Activated CD4-positive, alpha-beta T cell treated with anti-CD3 and anti-CD28 coated beads, Interleukin-2, amount 50 U/mL, for 4 hours (primary cell): ENCODE measurements at regions not wholly inside any gene's neighbourhood (a gene's known extent, or its start where the extent isn't known, plus 50 kb on each side); places are given as distances from the start of the nearest gene placed in this dataset.
"Not testable (repeated sequence)": the region's sequence is repeated elsewhere in the genome, so short reads cannot be mapped to it uniquely, and the experiment has no call there.

Source experiments
- DNase-seq, 2 experiments: peaks; one replicate each; pipeline ENCODE4 v3.0.0-alpha.2; 2020

DNA sequence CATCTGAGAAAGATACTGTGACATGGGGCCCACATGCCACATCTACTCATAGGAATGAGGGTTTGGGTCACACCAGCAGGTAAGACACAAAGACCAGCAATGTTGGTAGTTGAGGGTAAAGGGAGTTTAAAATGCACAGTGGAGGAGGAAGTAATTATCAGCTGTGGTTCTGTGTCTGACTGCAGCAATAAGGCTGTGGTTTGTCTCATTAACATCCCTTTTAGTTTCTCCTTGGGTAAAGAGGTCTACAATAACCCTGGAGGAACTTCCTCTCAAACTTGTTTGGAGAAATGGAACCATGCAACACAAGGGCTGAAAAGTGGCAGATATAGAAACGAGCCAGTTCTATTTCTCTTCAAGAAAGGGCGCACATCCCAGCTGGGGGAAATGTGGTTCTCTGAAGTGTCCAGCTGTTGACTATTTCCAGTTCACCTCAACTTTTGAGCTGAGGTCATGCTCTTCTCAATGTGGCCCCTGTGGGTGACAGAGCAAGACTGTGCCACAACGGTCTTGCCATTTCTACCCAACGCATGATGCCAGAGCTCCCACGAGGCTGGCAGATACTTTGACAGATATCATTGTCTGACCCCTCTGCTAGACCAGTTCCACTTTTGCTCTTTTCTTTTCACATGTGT lies 234.3 kb downstream of the SQOR start:
- no peak for DNase-seq

DNA sequence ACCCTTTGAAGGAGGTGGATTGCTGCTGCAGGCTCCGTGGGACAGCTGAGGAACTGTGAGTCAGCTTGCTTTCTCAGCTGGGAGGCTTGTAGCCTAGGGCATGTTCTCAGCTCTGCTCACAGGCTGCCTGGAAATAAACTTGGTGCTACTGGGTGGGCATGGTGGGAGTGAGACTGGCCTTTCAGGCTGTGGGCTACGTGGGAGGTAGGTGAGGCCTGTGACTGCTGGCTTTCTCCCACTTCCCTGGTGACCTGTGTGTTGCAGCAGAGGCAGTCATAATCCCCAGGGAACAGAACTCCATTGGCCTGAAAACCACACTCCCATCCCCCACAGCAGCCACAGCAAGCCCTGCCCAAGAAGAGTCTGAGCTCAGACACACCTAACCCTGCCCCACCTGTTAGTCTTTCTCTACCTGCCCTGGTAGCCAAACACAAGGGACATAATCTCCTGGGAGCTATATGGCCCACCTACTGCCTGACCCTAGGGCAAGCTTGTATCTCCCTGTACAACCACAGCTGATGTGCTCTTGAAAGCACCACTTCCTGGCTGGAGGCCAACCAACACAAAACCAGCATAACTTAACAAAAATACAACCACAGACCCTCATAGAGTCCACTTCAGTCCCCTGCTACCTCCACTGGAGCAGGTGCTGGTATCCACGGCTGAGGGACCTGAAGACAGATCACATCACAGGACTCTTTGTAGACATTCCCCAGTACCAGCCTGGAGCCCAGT lies 236.5 kb downstream of the SQOR start:
- no peak for DNase-seq

DNA sequence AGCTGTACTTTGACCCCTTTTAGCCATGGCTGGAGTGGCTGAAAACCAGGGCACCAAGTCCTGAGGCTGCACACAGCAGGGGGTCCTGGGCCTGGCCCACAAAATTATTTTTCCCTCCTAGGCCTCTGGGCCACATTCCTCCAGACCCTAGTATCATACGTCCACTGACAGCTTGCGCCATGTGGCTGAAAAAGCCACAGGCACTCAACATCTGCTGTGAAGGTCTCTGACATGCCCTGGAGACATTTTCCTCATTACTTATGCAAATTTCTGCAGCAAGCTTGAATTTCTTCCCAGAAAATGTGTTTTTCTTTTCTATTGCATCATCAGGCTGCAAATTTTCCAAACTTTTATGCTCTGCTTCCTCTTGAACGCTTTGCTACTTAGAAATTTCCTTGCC lies 239.0 kb downstream of the SQOR start:
- DNase-seq: no peak

DNA sequence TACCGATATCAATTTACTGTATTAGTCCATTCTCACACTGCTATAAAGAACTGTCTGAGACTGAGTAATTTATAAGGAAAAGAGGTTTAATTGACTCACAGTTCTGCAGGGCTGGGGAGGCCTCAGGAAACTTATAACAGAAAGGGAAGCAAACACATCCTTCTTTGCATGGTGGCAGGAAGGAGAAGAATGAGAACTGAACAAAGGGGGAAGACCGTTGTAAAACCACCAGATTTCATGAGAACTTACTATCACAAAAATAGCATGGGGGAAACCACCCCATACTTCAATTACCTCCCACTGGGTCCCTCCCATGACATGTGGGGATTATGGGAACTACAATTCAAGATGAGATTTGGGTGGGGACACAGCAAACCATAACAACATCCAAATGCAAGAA lies 239.7 kb downstream of the SQOR start:
- DNase-seq: not testable (repeated sequence)

DNA sequence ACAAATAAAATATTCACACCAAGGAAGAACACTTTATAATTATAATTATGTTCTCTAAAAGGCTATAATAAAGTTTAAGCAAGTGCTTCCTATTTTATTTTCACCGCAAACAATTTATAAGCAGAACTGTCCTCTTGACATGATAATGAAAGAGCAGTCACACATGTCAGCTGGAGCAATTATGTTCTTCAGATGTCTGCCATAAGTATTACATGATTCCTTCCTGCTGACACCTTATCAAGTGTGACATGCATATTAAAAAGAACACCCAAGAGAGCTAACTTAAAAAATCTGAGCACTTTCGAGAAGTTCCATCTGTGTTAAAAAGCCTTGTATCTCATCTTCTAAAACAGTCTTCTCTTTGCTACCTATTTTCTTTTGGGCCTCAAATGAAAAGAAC lies 249.5 kb downstream of the SQOR start:
- DNase-seq: no peak

DNA sequence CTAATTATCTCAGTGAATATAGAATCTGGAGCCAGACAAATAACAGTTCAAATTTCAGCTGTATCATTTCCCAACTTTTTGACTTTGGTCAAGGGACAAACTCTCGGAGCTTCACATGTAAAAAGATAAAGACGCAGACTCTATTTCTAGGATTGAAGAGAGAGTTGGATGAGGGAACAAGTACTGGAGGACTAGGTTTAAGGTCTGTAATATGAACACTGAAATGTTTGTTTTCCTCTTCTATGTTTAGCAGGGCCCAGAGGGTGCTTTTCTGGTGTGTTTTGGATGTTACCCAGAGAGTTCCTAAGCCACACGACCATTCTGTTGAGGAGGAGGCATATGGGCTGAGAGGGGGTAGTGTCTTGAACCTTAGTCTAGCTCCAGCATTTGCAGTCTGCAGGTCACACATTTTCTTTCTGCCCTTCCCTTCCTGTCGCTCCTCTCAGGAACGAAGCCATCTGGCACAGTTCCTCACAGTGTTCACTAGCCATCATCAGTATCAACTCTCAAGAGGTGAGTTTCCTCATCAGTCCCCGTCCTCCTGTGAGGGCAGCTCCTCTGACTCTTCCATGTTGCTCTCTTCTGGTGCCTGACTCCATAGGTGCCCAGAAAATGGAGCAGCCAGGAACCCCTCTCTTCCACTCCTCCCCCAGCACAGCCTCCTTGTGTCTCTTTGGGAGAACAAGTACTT lies 250.1 kb downstream of the SQOR start:
- no peak for DNase-seq

DNA sequence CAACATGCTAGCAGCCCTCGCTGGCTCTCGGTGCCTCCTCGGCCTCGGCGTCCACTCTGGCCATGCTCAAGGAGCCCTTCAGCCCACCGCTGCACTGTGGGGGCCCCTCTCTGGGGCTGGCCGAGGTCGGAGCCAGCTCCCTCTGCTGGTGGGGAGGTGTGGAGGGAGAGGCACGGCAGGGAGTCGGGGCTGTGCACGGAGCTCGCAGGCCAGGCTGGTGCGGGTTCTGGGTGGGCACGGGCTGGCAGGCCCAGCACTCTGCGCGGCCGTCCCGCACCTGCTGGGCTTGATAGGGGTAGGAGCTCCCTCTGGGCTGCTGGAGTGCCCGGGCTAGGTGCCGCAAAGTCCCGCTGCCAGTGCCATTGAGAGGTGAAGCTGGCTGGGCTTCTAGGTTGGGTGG lies 251.0 kb downstream of the SQOR start:
- DNase-seq: no peak

DNA sequence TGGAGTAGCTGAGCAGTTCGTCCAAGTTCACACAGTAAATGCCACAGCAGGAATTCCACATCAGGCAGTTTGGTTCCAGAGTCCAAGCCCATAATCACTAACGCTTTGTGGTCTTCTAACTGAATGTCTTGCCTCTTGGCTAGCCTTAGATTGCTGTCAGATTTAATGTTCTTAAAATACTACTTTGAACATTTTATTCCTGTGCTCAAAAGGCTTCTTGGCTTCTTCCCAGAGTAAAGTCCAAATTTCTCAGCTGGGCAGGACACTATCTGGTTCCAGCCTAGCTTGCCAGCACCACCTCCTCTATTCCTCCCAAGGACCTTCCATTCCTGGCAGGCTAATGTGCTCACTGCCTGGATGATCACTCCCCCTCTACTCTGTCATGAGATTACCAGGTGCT lies 256.9 kb downstream of the SQOR start:
- no peak for DNase-seq

DNA sequence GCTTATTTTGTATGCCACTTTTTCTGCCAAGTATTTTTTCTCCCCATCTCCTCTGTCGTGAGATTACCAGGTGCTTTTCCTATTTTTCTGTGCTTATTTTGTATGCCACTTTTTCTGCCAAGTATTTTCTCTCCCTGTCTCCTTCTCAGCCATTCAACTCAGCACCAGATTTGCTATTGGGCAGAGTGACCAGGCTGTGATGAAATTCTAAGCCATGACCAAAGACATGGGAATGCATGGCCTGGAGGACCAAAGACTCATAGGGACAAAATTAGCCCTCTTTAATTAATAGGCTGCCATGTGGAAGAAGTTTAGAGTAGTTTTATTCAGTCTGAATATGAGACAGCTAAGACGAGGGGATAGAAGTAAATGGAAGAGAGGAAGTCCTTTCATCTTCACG lies 257.4 kb downstream of the SQOR start:
- DNase-seq: no peak

DNA sequence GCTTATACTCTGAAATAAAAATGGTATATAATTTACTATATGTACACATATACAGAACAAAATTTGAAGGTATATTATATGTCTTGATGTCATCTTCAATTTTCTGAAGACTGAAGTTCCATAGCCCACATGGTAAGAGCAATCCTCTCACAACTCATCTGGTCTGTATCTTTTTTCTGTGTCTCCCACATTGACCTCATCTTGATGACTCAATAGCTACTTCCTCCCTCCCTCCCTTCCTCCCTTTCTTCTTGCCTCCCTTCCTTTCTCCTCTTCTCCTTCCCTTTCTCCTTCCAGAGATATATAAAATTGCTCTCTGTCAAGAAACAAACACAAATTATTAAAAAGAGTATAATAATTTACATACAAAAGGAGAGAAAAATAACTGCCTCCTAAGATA lies 268.5 kb downstream of the SQOR start:
- DNase-seq: no peak

DNA sequence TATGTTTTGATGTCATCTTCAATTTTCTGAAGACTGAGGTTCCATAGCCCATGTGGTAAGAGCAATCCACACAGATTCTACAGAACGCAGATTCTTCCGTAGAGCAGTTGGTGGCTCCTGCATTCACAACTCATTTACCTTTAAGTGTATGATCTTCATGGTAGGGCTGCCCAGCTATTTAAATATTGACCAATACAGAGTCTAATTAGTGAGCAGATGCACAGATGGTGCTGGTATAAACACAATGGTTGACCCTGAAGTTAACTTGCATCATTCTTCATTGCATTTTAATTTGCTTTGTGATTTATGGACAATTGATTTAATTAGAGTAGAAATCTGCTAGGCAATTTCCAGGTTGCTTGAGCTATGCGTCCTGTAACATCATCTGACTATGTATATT lies 269.2 kb downstream of the SQOR start:
- no peak for DNase-seq

DNA sequence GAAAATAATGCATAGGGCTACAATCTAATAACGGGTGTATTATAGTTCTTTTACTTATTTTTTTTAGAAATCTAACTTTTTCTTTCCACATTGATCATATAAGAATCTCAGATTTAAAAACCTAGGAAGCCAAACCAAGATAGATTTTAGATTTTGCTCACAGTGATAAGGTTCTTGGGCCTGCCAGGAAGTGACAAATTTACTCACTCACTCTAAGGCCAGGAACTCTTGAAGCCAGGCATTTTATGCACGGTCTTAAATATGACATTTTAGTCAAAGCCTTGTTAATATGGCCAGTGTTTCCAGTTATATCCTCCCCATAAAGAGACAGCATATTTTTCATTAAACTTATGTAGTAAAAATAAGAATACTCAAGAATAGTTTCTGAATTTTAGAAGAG lies 271.4 kb downstream of the SQOR start:
- no peak for DNase-seq

DNA sequence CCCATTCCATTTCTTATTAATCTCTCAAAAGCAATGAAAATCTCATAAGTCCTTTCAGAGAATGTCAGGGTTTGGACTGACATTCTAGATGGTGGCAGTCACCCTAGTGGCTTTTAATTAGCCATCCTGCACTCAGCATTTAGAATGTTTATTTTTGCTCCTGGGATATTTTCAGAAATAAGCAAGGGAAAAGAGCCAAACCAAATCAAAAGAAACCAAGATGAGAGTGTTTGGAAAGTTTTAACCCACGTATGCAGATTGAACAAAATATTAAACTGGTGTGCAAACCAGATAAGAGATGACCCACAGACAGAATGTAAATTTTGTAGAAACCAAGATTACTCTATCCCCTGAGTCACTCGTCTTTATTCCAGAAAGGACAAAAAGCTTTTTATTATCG lies 275.8 kb downstream of the SQOR start:
- no peak for DNase-seq

DNA sequence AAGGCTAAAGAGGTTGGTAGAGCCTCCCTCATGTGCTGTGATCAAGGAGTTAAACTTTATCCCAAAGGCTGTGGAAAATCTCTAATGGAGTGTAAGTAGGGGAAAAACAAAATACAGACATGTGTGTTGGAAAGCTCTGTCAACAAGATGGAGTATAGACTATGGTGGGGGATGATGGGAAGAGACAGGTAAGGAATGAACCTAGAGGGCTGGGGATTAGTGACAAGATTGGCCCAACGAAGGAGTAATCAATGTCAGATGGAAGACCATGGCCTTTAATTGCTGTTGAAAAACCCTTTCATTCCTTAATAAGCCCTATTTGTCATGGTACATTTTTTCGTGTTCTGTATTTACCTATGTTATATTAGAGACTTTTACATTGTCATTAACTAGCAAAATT lies 278.6 kb downstream of the SQOR start:
- no peak for DNase-seq

DNA sequence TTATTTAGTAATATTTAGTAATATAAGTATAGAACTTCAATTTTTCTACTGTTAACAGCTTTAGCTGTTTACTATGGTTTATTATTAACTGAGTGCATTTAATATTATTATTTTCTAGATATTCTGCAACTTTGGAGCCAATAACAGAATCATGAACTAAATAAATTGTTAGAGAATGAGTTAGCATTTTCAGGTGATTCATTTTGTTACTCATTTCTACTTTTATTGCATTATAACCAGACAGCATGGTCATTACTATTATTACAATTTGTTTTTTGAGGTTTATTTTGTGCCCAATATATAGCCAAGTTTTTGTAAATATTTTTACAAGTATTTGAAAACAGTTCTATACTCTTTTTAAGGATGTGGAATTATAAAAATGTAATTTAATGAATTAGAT lies 279.6 kb downstream of the SQOR start:
- no peak for DNase-seq

DNA sequence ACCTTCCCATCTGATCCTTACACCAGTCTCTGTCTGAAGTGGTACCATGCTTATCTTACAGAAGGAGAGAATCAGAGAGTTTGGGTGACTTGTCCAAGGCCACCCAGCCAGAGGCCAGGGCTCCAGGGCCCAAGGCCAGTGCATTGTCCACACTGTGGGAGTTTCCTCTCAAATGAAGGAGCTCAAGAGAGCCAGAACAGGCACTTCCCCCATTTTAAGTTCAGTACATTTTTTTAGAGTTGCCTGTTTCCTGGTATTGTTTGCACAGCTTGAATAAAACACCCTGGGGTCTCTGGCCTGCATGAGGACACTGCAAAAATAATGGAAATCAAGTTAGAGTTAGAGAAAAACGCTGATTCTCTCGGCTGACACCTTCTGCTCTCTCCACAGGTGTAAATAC lies 284.0 kb downstream of the SQOR start:
- DNase-seq: no peak

DNA sequence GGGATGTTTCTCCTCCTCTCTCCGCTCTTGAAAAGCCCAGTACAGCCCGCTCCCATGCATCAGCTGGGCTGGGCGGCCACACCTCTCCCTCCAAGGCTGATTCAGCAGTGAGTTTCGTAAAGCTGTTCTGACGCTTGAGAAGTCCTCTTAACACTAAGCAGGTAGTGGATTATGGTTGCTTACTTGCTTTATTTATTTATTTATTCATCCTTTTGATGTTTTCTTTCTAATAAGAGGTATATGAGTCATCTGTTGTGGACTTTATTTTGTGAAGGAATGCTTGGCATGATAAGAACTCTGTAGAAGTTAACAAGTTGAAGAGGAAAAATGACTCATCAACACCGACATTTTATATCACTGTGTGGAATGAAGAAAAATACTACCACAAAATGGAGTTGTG lies 285.0 kb downstream of the SQOR start:
- no peak for DNase-seq

DNA sequence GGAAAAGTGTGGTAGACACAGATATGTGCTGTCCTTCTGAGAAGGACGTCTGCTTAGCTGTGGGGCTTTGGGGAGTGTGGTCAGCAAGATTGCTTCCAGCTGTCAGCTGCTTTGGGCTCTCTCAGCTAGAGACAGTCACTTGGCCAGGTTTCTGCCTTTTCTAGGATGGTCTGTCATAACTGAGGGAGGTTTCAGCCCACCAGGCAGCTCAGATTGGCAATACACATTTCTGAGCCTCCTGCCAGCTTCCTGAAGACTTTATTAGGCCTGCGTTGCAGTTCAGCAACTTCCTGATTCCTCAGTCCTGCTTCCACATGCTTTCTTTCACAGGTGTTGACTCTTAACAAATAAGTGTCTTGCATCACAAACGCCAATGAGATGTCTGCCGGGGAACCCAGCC lies 286.5 kb downstream of the SQOR start:
- no peak for DNase-seq

DNA sequence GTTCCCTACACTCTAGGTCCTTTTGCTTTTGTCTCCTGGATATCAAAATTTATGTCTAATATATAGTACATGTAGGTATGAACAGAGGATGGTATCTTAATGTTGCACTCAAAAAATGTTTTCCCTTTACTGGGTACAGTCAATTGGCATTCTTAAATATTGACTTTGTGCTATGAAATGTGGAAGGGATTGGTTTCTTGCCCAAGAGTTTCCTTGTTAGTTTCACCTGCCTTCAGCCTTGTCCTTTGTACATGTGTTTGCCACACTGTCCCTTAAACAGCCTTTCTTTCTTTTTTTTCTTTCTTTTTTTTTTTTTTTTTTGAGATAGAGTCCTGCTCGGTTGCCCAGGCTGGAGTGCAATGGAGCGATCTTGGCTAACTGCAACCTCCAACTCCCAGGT lies 287.1 kb downstream of the SQOR start:
- no peak for DNase-seq

DNA sequence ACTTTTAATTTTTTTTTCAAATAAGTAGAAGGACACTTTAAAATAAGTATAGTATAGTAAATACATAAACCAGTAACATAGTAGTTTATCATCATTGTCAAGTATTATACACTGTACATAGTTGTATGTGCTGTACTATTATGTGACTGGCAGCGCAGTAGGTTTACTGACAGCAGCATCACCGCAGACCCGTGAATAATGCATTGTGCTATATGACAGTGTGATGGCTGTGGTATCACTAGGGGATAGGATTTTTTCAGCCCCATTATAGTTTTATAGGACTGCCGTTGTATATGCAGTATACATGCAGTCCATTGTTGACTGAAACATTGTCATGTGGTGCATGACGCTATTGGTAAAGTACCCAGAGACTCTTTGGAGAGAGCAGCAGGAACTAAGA lies 306.5 kb downstream of the SQOR start:
- no peak for DNase-seq

DNA sequence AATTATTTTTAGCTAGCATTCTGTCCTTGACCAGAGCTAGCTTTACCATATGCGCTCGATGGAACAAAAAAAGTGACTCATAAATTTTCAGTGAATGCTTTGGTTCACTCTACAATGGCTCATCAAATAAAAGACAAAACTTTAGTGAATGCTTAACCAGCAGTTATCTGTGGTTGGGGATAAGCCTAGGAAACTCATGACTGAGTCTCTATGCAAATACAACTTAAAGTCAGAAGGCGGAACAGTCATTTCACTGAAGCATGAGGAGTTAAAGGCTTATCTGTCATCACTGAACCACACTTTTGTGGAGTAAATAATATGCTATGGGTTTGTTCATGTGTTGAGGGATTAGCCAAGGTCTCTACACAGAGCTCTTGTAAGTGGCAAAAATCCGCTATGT lies 308.4 kb downstream of the SQOR start:
- no peak for DNase-seq

DNA sequence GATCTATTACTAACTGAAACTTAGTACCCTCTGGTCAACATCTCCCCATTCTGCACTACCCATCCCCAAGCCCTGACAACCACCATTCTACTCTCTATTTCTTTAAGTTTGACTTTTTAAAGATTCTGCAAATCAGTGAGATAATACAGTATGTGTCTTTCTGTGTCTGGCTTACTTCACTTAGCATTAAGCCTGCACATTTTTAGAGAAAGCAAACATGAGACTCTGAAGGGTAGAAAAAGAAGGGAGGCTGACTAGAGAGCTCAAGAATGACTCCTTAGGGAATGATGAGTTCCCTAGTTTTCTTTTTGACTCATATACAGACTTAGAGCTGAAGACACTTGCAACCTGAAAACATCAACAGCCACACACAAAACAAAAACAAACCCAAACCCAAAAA lies 311.3 kb downstream of the SQOR start:
- DNase-seq: no peak

DNA sequence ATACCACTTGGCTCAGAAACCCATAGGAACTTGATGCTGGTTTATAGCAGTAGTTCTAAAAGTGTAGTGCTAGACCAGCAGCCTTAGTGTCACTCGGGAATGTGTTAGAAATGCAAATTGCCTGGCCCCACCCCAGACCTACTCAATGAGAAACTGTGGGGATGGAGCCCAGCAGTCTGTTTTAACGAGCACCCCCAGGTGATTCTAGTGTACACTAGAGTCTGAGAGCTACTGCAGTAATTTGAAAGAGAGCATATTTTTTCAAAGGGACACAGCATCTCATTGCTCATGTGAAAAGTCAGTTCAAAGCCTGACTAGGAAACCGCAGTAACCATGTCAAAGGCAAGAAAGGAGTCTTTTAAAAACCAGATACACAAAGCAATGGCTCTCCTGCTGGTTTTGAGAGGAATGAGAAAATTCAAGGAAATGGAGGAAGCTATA lies 313.4 kb downstream of the SQOR start:
- DNase-seq: no peak

DNA sequence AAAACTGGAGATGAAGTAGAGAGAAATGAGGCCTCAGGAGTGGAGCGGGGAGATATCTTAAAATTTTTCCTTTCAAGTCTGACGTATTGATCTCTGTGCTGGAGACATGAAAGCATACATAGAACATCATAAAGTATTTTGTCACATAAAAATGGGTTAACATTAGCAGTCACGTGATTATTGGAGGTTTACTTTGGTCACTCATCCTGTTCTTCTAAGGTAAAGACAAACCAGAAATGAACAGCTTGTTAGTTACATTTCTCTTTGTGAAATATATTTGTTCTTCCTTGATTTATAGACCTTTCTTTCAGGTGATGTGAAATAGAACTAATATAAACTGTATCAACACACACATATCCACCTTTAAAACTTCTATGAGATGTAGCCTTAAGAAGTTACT lies 324.1 kb downstream of the SQOR start:
- no peak for DNase-seq

DNA sequence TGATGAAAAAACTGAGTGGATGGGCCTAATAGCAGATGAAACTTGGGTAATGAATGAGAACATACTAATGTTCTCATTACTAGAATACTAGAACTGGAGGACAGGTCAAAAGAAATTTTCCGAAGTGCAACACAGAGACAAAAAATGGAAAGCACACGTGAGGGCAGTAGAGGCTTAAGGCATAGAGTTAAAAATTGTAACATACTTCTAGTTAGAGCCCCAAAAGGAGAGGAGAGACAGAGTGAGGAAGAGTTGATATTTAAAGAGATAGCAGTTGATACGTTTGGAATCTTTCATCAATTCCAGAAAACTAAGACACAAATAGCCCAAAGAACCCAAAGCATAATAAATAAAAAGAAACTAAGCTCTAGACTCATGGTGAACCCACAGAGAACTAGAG lies 327.9 kb downstream of the SQOR start:
- no peak for DNase-seq
